ENCODE measurements at regions not wholly inside any gene's neighbourhood (a gene's known extent, or its start where the extent isn't known, plus 50 kb on each side); places are given as distances from the start of the nearest gene placed in this dataset.

DNA sequence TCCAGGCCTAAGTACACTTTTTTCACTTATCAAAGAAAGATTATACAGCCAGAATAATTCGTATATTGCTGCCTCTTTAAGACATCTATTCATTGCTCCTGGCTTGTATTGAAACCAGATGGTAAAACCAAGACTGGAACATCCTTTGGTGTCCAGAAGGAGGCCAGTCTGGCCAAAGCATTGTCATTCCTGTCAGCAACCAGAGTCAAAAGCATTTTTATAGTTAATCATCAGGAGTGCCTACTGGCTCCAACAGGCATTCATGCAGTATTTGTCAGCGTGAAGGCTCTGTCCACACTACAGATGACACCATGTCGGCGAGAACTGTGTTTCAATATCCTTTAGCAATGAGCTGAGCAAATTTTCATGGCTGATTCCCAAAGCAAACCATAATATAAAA is 118.0 kb upstream of the G2E3 start (continued):
- no peak for TF ChIP-seq ETS1 (IDR thresholded peaks at IDR 0.05)
- no peak for TF ChIP-seq ZNF331 (CRISPR knock-in tag; IDR thresholded peaks at IDR 0.05; ENCODE audit: low read depth)
- TF ChIP-seq, protein P1, sequence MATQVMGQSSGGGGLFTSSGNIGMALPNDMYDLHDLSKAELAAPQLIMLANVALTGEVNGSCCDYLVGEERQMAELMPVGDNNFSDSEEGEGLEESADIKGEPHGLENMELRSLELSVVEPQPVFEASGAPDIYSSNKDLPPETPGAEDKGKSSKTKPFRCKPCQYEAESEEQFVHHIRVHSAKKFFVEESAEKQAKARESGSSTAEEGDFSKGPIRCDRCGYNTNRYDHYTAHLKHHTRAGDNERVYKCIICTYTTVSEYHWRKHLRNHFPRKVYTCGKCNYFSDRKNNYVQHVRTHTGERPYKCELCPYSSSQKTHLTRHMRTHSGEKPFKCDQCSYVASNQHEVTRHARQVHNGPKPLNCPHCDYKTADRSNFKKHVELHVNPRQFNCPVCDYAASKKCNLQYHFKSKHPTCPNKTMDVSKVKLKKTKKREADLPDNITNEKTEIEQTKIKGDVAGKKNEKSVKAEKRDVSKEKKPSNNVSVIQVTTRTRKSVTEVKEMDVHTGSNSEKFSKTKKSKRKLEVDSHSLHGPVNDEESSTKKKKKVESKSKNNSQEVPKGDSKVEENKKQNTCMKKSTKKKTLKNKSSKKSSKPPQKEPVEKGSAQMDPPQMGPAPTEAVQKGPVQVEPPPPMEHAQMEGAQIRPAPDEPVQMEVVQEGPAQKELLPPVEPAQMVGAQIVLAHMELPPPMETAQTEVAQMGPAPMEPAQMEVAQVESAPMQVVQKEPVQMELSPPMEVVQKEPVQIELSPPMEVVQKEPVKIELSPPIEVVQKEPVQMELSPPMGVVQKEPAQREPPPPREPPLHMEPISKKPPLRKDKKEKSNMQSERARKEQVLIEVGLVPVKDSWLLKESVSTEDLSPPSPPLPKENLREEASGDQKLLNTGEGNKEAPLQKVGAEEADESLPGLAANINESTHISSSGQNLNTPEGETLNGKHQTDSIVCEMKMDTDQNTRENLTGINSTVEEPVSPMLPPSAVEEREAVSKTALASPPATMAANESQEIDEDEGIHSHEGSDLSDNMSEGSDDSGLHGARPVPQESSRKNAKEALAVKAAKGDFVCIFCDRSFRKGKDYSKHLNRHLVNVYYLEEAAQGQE (IDR thresholded peaks at IDR 0.05; ENCODE audit: unreplicated experiment): no peak
- TF ChIP-seq NANOG (IDR thresholded peaks at IDR 0.05; ENCODE audit: borderline replicate concordance): no peak
- no peak for TF ChIP-seq CREB1 (CRISPR knock-in tag; IDR thresholded peaks at IDR 0.05; ENCODE audit: low read depth)
- no peak for TF ChIP-seq POLR2AphosphoS5 (IDR thresholded peaks at IDR 0.05; ENCODE audit: low read depth)

DNA sequence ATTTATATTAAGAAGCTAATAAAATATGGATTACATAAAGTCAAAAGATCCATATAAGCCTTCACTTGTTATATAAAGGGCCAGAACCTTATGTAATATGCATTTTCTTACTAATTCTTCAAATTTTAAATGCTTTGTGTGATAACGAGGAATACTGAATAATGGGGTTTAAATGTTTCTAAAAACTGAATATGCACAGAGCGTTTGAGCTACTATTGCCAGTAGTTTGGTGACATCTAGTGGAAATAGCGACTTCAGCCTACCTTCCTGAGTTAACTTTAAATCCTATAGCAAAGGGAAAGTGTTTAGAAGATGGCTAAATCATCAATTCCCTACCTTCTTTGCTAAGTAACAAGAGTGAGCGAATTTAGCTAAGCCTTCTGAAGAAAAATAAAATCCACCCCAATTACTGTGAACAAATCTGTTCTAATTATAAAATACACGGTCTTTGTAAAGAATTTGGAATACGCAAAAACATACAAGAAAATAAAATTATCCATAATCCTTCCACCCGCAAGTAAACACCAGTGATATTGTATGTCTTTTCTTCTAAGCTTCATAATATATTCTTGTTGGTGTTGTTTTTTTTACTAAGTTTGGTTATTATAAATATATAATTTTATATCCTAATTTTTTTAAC is 115.5 kb upstream of the G2E3 start:
- Histone ChIP-seq H3K4me1 (ENCODE audit: insufficient read depth) (no peaks in the 10 kb centered on the region; the same call in 1 of the 2 replicates), H3K36me3 (ENCODE audit: insufficient read depth) (no peaks in the 10 kb centered on the region), H3K27me3 (ENCODE audit: insufficient read depth) (no peaks in the 10 kb centered on the region), H3K79me2 (replicated peaks; ENCODE audit: insufficient read depth) (no peaks in the 10 kb centered on the region), H3F3A (replicated peaks; ENCODE audit: low read depth) (no peaks in the 10 kb centered on the region), H3K27ac (ENCODE audit: low read depth) (no peak overlapping the region), H2AFZ (no peak overlapping the region), H3K4me3 (no peak overlapping the region), H3K9me2 (ENCODE audit: insufficient read depth) (no peaks in the 10 kb centered on the region), H3K4me2 (no peak overlapping the region), H4K20me1 (replicated peaks; ENCODE audit: insufficient read depth) (no peaks in the 10 kb centered on the region)
- ATAC-seq (peak; percentile 62), DNase-seq (ENCODE audit: low spot score) (peak; percentile 73)
- Mint-ChIP-seq H3K36me3 (ENCODE audit: low read depth) (no peaks in the 10 kb centered on the region), H3K4me1 (no peaks in the 10 kb centered on the region), H3K27ac (no peak overlapping the region), H3K27me3 (ENCODE audit: insufficient read depth, low read depth, poor library complexity) (no peaks in the 10 kb centered on the region), H3K9me3 (no peaks in the 10 kb centered on the region), H3K4me3 (no peak overlapping the region)
- TF ChIP-seq JUNB (IDR thresholded peaks at IDR 0.05; ENCODE audit: unreplicated experiment) (no peak), POLR2AphosphoS5 (IDR thresholded peaks at IDR 0.05; ENCODE audit: low read depth) (no peak)
- TF ChIP-seq, protein P2, sequence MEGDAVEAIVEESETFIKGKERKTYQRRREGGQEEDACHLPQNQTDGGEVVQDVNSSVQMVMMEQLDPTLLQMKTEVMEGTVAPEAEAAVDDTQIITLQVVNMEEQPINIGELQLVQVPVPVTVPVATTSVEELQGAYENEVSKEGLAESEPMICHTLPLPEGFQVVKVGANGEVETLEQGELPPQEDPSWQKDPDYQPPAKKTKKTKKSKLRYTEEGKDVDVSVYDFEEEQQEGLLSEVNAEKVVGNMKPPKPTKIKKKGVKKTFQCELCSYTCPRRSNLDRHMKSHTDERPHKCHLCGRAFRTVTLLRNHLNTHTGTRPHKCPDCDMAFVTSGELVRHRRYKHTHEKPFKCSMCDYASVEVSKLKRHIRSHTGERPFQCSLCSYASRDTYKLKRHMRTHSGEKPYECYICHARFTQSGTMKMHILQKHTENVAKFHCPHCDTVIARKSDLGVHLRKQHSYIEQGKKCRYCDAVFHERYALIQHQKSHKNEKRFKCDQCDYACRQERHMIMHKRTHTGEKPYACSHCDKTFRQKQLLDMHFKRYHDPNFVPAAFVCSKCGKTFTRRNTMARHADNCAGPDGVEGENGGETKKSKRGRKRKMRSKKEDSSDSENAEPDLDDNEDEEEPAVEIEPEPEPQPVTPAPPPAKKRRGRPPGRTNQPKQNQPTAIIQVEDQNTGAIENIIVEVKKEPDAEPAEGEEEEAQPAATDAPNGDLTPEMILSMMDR (conservative IDR thresholded peaks at IDR 0.05; ENCODE audit: low read depth in 2 of 2): peak; percentile 81 to 95

Measured in GM23338 (cell line).